Lung (tissue), 11 donors: ENCODE measurements at regions not wholly inside any gene's neighbourhood (a gene's known extent, or its start where the extent isn't known, plus 50 kb on each side); places are given as distances from the start of the nearest gene placed in this dataset.

Experiments
- ATAC-seq: fragments of 200-7000 bp; cut with Tn5 transposase; one replicate; pipeline ENCODE4 v1.9.1; 2020; ENCODE audit warnings: moderate number of reproducible peaks; ENCODE audit not compliant: insufficient read depth, low FRiP score
- DNase-seq, 3 donors: peaks; one replicate each; pipeline ENCODE4 v3.0.0-alpha.2; 2013 to 2017
- H3K27ac ChIP-seq, 2 donors: one replicate each; pipeline ENCODE4 v1.5.1; 2013; ENCODE audit warnings: mild to moderate bottlenecking in 2 of 2, moderate library complexity in 2 of 2, control low read depth in 1 of 2, inconsistent platforms in 1 of 2, low read depth in 1 of 2, low read length in 1 of 2
- H3K27me3 ChIP-seq, 3 donors: one replicate each; pipeline ENCODE4 v1.5.1; 2013; ENCODE audit warnings: low read length in 2 of 3; ENCODE audit not compliant: control insufficient read depth in 3 of 3, insufficient read depth in 3 of 3
- H3K36me3 ChIP-seq, 4 donors: one replicate each; pipeline ENCODE4 v1.5.1; 2013; ENCODE audit warnings: low read length in 4 of 4, mild to moderate bottlenecking in 1 of 4, moderate library complexity in 1 of 4; ENCODE audit not compliant: control insufficient read depth in 4 of 4, insufficient read depth in 4 of 4
- H3K4me1 ChIP-seq, 5 donors: one replicate each; pipeline ENCODE4 v1.5.1; 2013; ENCODE audit warnings: low read length in 5 of 5, mild to moderate bottlenecking in 2 of 5, moderate library complexity in 1 of 5; ENCODE audit not compliant: control insufficient read depth in 5 of 5, insufficient read depth in 5 of 5
- H3K4me3 ChIP-seq: one replicate; pipeline ENCODE4 v1.5.1; 2013; ENCODE audit warnings: mild to moderate bottlenecking, control low read depth, moderate library complexity
- H3K9ac ChIP-seq, 2 donors: one replicate each; pipeline ENCODE4 v1.5.1; 2013; ENCODE audit warnings: low read length in 2 of 2, control low read depth in 1 of 2; ENCODE audit not compliant: insufficient read depth in 1 of 2
- H3K9me3 ChIP-seq, 4 donors: one replicate each; pipeline ENCODE4 v1.5.1; 2013; ENCODE audit warnings: low read length in 3 of 4, mild to moderate bottlenecking in 1 of 4, moderate library complexity in 1 of 4; ENCODE audit not compliant: control insufficient read depth in 4 of 4, insufficient read depth in 3 of 4
- CTCF ChIP-seq: IDR thresholded peaks from 2 replicates; pipeline ENCODE4 v1.5.1; 2012; ENCODE audit warnings: mild to moderate bottlenecking; ENCODE audit errors: control extremely low read depth, extremely low read depth
- WGBS, 2 donors: extraction: QIAGEN DNeasy Blood & Tissue Kit; methylation state at CpG; one replicate each; pipeline ENCODE4 v1.1.7; 2013; 5-methylcytosine and 5-hydroxymethylcytosine counted together
- donor health status: control.
- donor health status: control.
- donor health status: Bipolar disorder and iron deficiency.
- donor health status: healthy.
- donor health status: DM: yes; HTN: yes; CAD: no.

- no peak for TF ChIP-seq CTCF
- WGBS, 2 donors, result 63 to 77% methylated on average over 2 of the region's 2 CpGs
- ATAC-seq, result no peak
These were observed 264.5 kb downstream of the RCHY1 start for GRCh38 chr4:75249739-75250138.

GRCh38 chr4:75248770-75249407 lies 265.3 kb downstream of the RCHY1 start:
- Histone ChIP-seq H3K4me1 (peaks cover 0 to 4% (median 0%) of the 10 kb centered on the region in 5 donors), H3K36me3 (no peaks in the 10 kb centered on the region), H3K4me3 (no peak overlapping the region), H3K9ac (no peak overlapping the region), H3K27me3 (no peaks in the 10 kb centered on the region), H3K27ac (no peak overlapping the region), H3K9me3 (peaks cover 0 to 3% (median 0%) of the 10 kb centered on the region in 4 donors)
- ATAC-seq (peak; percentile 47), DNase-seq (peak in 1 of 3 donors; percentile 26)
- WGBS, 2 donors, result 26 to 54% methylated on average over 2 of the region's 2 CpGs
- no peak for TF ChIP-seq CTCF

More at GRCh38 chr4:75249739-75250138, 264.5 kb downstream of the RCHY1 start:
- peaks cover 0 to 4% (median 0%) of the 10 kb centered on the region in 5 donors for H3K4me1 ChIP-seq
- H3K27me3 ChIP-seq, result no peaks in the 10 kb centered on the region
- no peak overlapping the region for H3K27ac ChIP-seq
- no peak for DNase-seq
- peaks cover 0 to 3% (median 0%) of the 10 kb centered on the region in 4 donors for H3K9me3 ChIP-seq
- H3K4me3 ChIP-seq, result no peak overlapping the region
- no peaks in the 10 kb centered on the region for H3K36me3 ChIP-seq
- H3K9ac ChIP-seq, result no peak overlapping the region

DNA sequence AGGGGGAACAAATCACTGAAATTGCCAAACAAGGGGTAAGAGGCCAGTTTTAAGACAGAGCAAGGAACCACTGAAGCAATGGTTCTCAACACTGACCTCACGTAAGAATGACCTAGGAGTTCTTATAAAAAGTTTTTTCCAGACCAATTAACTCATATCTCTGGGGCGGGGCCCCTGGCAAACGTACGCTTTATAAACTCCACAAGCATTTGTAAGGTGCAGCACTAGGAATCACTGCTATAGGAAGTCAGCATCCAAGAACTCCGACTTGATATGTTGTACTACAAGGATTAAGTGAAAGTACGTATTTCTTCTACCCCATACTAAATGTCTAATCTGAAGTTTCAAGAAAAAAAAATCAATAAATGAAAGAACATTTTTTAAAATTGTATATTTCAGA lies 269.9 kb downstream of the RCHY1 start:
- DNase-seq, result no peak
- TF ChIP-seq CTCF, result no peak
- H3K4me3 ChIP-seq, result no peak overlapping the region
- no peaks in the 10 kb centered on the region for H3K9me3 ChIP-seq
- H3K27ac ChIP-seq, result no peak overlapping the region
- H3K27me3 ChIP-seq, result no peaks in the 10 kb centered on the region
- ATAC-seq, result no peak
- H3K4me1 ChIP-seq, result peaks cover 0 to 4% (median 0%) of the 10 kb centered on the region in 5 donors
- no peak overlapping the region for H3K9ac ChIP-seq
- no peaks in the 10 kb centered on the region for H3K36me3 ChIP-seq
- WGBS, 2 donors, result 87 to 92% methylated on average over 6 of the region's 6 CpGs

- DNase-seq (no peak), ATAC-seq (no peak)
- no peak overlapping the region for H3K9ac ChIP-seq
- H3K27me3 ChIP-seq, result no peaks in the 10 kb centered on the region
- WGBS, 2 donors, result 54 to 60% methylated on average over 3 of the region's 3 CpGs
- H3K27ac ChIP-seq, result no peak overlapping the region
- H3K4me1 ChIP-seq, result peaks cover 0 to 2% (median 0%) of the 10 kb centered on the region in 5 donors
- H3K4me3 ChIP-seq, result no peak overlapping the region
- H3K9me3 ChIP-seq, result peaks cover 0 to 4% (median 0%) of the 10 kb centered on the region in 4 donors
- TF ChIP-seq CTCF, result no peak
- no peaks in the 10 kb centered on the region for H3K36me3 ChIP-seq
These were observed 270.6 kb downstream of the RCHY1 start for GRCh38 chr4:75243570-75243969.
